Heart left ventricle (tissue), 13 donors: ENCODE measurements at regions not wholly inside any gene's neighbourhood (a gene's known extent, or its start where the extent isn't known, plus 50 kb on each side); places are given as distances from the start of the nearest gene placed in this dataset.

Experiments
- POLR2A ChIP-seq, 2 donors: fragments of 450-650 bp; IDR thresholded peaks; one replicate each; pipeline ENCODE4 v1.6.1; 2017; ENCODE audit warnings: antibody characterized with exemption in 2 of 2, mild to moderate bottlenecking in 2 of 2, moderate library complexity in 2 of 2
- TF ChIP-seq, protein P1 (sequence below), 12 donors: fragments of 200-600 bp; sonication (generic) in 4 of 12; IDR thresholded peaks; one replicate each; pipeline versions ENCODE4 v1.5.0 to v1.8.0; 2018 to 2022; ENCODE audit warnings: antibody characterized with exemption in 12 of 12, mild to moderate bottlenecking in 5 of 12
- donor health status: ischemic (EF 13 %, LVEDD 7.1; RV severe dilation, severe dysfunction).
- donor health status: DM: no; HTN: yes; CAD: no.
- donor health status: DM: no; HTN: no; CAD: no.
- donor health status: ischemic (EF 25% LVEDD 6.9; RV normal size, moderate dysfunction).
- donor health status: ischemic (EF 25% LVEDD 5.7; RV mildly dilated, moderate dysfunction).
- donor health status: ischemic (EF 35%, LVEDD 5.7; RV mildly dilated, moderate dysfunction).
- donor health status: nonischemic (EF 11% LVEDD 7.7; RV severe dilation, severe dysfunction).
- donor health status: DM: yes; HTN: yes; CAD: no.
- donor health status: PGD.
- donor health status: ischemic (EF 29% LVEDD 5.4; RV normal size, mild dysfunction).
- donor health status: nonischemic (EF 23%, LVEDD 6.1; RV moderate dilation, normal function).

DNA sequence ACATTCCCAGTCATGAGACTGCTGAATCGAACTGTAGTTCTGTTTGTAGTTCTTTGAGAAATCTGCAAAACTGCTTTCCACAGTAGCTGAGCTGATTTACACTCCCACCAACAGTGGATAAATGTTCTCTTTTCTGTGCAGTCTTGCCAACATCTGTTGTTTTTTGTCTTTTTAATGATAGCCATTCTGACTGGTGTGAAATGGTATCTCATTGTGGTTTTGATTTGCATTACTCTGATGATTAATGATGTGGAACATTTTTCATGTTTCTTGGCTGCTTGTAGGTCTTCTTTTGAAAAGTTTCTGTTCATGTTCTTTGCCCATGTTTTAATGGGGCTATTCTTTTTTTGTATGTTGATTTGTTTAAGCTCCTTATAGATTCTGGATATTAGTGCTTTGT, 187.3 kb upstream of the TLE4 start:
- TF ChIP-seq, protein P1, sequence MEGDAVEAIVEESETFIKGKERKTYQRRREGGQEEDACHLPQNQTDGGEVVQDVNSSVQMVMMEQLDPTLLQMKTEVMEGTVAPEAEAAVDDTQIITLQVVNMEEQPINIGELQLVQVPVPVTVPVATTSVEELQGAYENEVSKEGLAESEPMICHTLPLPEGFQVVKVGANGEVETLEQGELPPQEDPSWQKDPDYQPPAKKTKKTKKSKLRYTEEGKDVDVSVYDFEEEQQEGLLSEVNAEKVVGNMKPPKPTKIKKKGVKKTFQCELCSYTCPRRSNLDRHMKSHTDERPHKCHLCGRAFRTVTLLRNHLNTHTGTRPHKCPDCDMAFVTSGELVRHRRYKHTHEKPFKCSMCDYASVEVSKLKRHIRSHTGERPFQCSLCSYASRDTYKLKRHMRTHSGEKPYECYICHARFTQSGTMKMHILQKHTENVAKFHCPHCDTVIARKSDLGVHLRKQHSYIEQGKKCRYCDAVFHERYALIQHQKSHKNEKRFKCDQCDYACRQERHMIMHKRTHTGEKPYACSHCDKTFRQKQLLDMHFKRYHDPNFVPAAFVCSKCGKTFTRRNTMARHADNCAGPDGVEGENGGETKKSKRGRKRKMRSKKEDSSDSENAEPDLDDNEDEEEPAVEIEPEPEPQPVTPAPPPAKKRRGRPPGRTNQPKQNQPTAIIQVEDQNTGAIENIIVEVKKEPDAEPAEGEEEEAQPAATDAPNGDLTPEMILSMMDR (IDR thresholded peaks at IDR 0.05), result no peak
- no peak for TF ChIP-seq POLR2A (IDR thresholded peaks at IDR 0.05)
